Activated CD8-positive, alpha-beta T cell treated with anti-CD3 and anti-CD28 coated beads, Interleukin-2, amount 10 ng/mL, durations not matched to agents 7 days and 5 days (primary cell): ENCODE measurements at regions not wholly inside any gene's neighbourhood (a gene's known extent, or its start where the extent isn't known, plus 50 kb on each side); places are given as distances from the start of the nearest gene placed in this dataset. TPM values are rescaled to one million over a fixed set of nuclear protein-coding genes. Genes with fewer than 3 reads are reported as not detected.

Source experiments
- ATAC-seq: fragments of 150-1000 bp; cut with Tn5 transposase; one replicate; pipeline ENCODE4 v1.10.0; 2021; ENCODE audit warnings: moderate library complexity
- CTCF ChIA-PET: fragments of 350-600 bp; sonication (Branson Sonifier 250); formaldehyde crosslinking; loops from one replicate; lab custom pipeline; 2021; ENCODE audit warnings: antibody characterized with exemption; lab: Charles Lee
- POLR2A ChIA-PET: fragments of 350-600 bp; sonication (Branson Sonifier 250); formaldehyde crosslinking; loops from one replicate; lab custom pipeline; 2021; ENCODE audit warnings: antibody characterized with exemption; lab: Charles Lee
- DNase-seq: peaks from one replicate; pipeline ENCODE4 v3.0.0-alpha.2; 2020
- H3K27ac Mint-ChIP-seq: one replicate; pipeline ENCODE4 v1.8.0; 2021; ENCODE audit warnings: mild to moderate bottlenecking, mixed read lengths
- H3K27me3 Mint-ChIP-seq: one replicate; pipeline ENCODE4 v1.8.0; 2021; ENCODE audit warnings: low read depth, mixed read lengths
- H3K36me3 Mint-ChIP-seq: one replicate; pipeline ENCODE4 v1.8.0; 2021; ENCODE audit warnings: low read depth, mixed read lengths
- H3K4me1 Mint-ChIP-seq: one replicate; pipeline ENCODE4 v1.8.0; 2021; ENCODE audit warnings: low read depth, mixed read lengths
- H3K4me3 Mint-ChIP-seq: one replicate; pipeline ENCODE4 v1.8.0; 2021; ENCODE audit warnings: mild to moderate bottlenecking, mixed read lengths
- H3K9me3 Mint-ChIP-seq: one replicate; pipeline ENCODE4 v1.8.0; 2022; ENCODE audit warnings: mixed read lengths; ENCODE audit not compliant: insufficient read depth
- microRNA-seq: library from miRNA; unstranded; fragments of <30 nt; microRNA quantifications from one replicate; pipeline ENCODE4 v1.2.0, GENCODE V29; 2022

- POLR2A ChIA-PET: interaction anchor here (0.6 kb wide), 1 partner anchor 123 kb away, joined by 3 read pairs; no protein-coding TSS in a partner anchor
- DNase-seq: no peak
- peaks cover 14% of the 10 kb centered on the region for H3K9me3 Mint-ChIP-seq
- no peaks in the 10 kb centered on the region for H3K4me1 Mint-ChIP-seq
- H3K36me3 Mint-ChIP-seq: no peaks in the 10 kb centered on the region
- H3K4me3 Mint-ChIP-seq: no peak overlapping the region
- CTCF ChIA-PET: interaction anchor here (1.1 kb wide), 1 partner anchor 16 kb away, joined by 3 read pairs; no protein-coding TSS in a partner anchor
- peaks cover 8% of the 10 kb centered on the region for H3K27me3 Mint-ChIP-seq
- no peak overlapping the region for H3K27ac Mint-ChIP-seq
- ATAC-seq: no peak
Measured at GRCh38 chr2:10245661-10246060, 57.0 kb upstream of the HPCAL1 start.

GRCh38 chr2:10246370-10246769 lies 56.3 kb upstream of the HPCAL1 start:
- ChIA-PET CTCF (interaction anchor here (1.1 to 1.6 kb wide), 2 partner anchors 16 to 162 kb away, joined by 3 to 6 read pairs; no protein-coding TSS in a partner anchor), POLR2A (no interaction called here)
- Mint-ChIP-seq H3K27ac (no peak overlapping the region), H3K9me3 (peaks cover 17% of the 10 kb centered on the region), H3K36me3 (no peaks in the 10 kb centered on the region), H3K4me1 (no peaks in the 10 kb centered on the region), H3K4me3 (no peak overlapping the region), H3K27me3 (peaks cover 10% of the 10 kb centered on the region)
- DNase-seq (no peak), ATAC-seq (no peak)

GRCh38 chr2:10246831-10247230 lies 55.9 kb upstream of the HPCAL1 start:
- no peaks in the 10 kb centered on the region for H3K4me1 Mint-ChIP-seq
- ATAC-seq (no peak), DNase-seq (no peak)
- no peak overlapping the region for H3K4me3 Mint-ChIP-seq
- CTCF ChIA-PET: interaction anchor here (1.6 kb wide), 1 partner anchor 162 kb away, joined by 6 read pairs; no protein-coding TSS in a partner anchor
- POLR2A ChIA-PET: no interaction called here
- H3K9me3 Mint-ChIP-seq: peaks cover 17% of the 10 kb centered on the region
- H3K36me3 Mint-ChIP-seq: no peaks in the 10 kb centered on the region
- H3K27ac Mint-ChIP-seq: no peak overlapping the region
- H3K27me3 Mint-ChIP-seq: peaks cover 10% of the 10 kb centered on the region

- POLR2A ChIA-PET: interaction anchor here (0.7 kb wide), 1 partner anchor 21 kb away, joined by 3 read pairs; no protein-coding TSS in a partner anchor
- no peaks in the 10 kb centered on the region for H3K36me3 Mint-ChIP-seq
Measured at GRCh38 chr2:10249798-10250197, 52.9 kb upstream of the HPCAL1 start.

GRCh38 chr2:10252224-10252623 lies 50.5 kb upstream of the HPCAL1 start:
- Mint-ChIP-seq H3K4me1 (peaks cover 10% of the 10 kb centered on the region), H3K27ac (no peak overlapping the region), H3K27me3 (peaks cover 13% of the 10 kb centered on the region), H3K36me3 (no peaks in the 10 kb centered on the region), H3K4me3 (no peak overlapping the region), H3K9me3 (peaks cover 17% of the 10 kb centered on the region)
- POLR2A ChIA-PET: no interaction called here
- DNase-seq (no peak), ATAC-seq (no peak)
- CTCF ChIA-PET: interaction anchor here (1.2 kb wide), 1 partner anchor 157 kb away, joined by 4 read pairs; no protein-coding TSS in a partner anchor

More at GRCh38 chr2:10249798-10250197, 52.9 kb upstream of the HPCAL1 start:
- DNase-seq (no peak), ATAC-seq (no peak)
- no peak overlapping the region for H3K4me3 Mint-ChIP-seq
- peaks cover 12% of the 10 kb centered on the region for H3K27me3 Mint-ChIP-seq
- CTCF ChIA-PET: interaction anchor here (1.1 kb wide), 1 partner anchor 167 kb away, joined by 3 read pairs; no protein-coding TSS in a partner anchor
- no peak overlapping the region for H3K27ac Mint-ChIP-seq
- peaks cover 17% of the 10 kb centered on the region for H3K9me3 Mint-ChIP-seq
- peaks cover 8% of the 10 kb centered on the region for H3K4me1 Mint-ChIP-seq

- Mint-ChIP-seq H3K9me3 (peaks cover 17% of the 10 kb centered on the region), H3K27ac (no peak overlapping the region), H3K4me3 (no peak overlapping the region), H3K4me1 (peaks cover 10% of the 10 kb centered on the region), H3K36me3 (no peaks in the 10 kb centered on the region), H3K27me3 (peaks cover 14% of the 10 kb centered on the region)
- ChIA-PET CTCF (no interaction called here), POLR2A (no interaction called here)
- no peak for ATAC-seq
- no peak for DNase-seq
Measured at GRCh38 chr2:10252661-10253060, 50.0 kb upstream of the HPCAL1 start.

Small RNA genes lying in the stretch of these regions (microRNA-seq; reads per million reads assigned to microRNA genes)
- not detected for gene MIR4261
